H1 (cell line): ENCODE measurements at regions not wholly inside any gene's neighbourhood (a gene's known extent, or its start where the extent isn't known, plus 50 kb on each side); places are given as distances from the start of the nearest gene placed in this dataset.

Experiments
- CBX5 ChIP-seq: fragments of 300-800, 300-1000 bp; sonication (generic); IDR thresholded peaks from 2 replicates; pipeline ENCODE4 v1.7.1; 2016; ENCODE audit warnings: antibody characterized with exemption, low read length, low read depth
- CTCF ChIP-seq, 3 experiments: IDR thresholded peaks; 1 replicate in 2 of 3; 2 replicates in 1 of 3; pipeline versions ENCODE4 v1.5.1 to v1.6.1; 2011; ENCODE audit warnings: low read length in 3 of 3, mild to moderate bottlenecking in 3 of 3, inconsistent platforms in 2 of 3, low read depth in 1 of 3, moderate library complexity in 1 of 3; ENCODE audit not compliant: insufficient read depth in 1 of 3; ENCODE audit errors: control extremely low read depth in 1 of 3
- EP300 ChIP-seq, 2 experiments: IDR thresholded peaks; 1 replicate in 1 of 2; 2 replicates in 1 of 2; pipeline ENCODE4 v1.6.1; 2011 to 2012; ENCODE audit warnings: low read depth in 2 of 2, low read length in 2 of 2, mild to moderate bottlenecking in 2 of 2, borderline replicate concordance in 1 of 2, inconsistent platforms in 1 of 2, moderate library complexity in 1 of 2
- EZH2 ChIP-seq: fragments of 200-600 bp; sonication (generic); IDR thresholded peaks from 2 replicates; pipeline ENCODE4 v1.7.1; 2012; ENCODE audit warnings: low read depth, mild to moderate bottlenecking, moderate library complexity, low read length, inconsistent platforms; ENCODE audit not compliant: severe bottlenecking
- HDAC6 ChIP-seq: IDR thresholded peaks from one replicate; pipeline ENCODE4 v1.7.1; 2012; ENCODE audit warnings: low read depth, mild to moderate bottlenecking, inconsistent platforms, low read length, moderate library complexity
- JUND ChIP-seq: IDR thresholded peaks from 2 replicates; pipeline ENCODE4 v1.6.1; 2011; ENCODE audit warnings: mild to moderate bottlenecking, improper control_type of control experiment, low read length
- PHF8 ChIP-seq: fragments of 200-600 bp; sonication (generic); conservative IDR thresholded peaks from 2 replicates; pipeline ENCODE4 v1.7.1; 2012; ENCODE audit warnings: low read depth, mild to moderate bottlenecking, inconsistent platforms, low read length, moderate library complexity
- POLR2A ChIP-seq, 2 experiments: IDR thresholded peaks; 1 replicate in 1 of 2; 2 replicates in 1 of 2; pipeline ENCODE4 v1.6.1; 2011; ENCODE audit warnings: low read depth in 2 of 2, low read length in 2 of 2, mild to moderate bottlenecking in 2 of 2; ENCODE audit errors: control extremely low read depth in 1 of 2
- POLR2AphosphoS5 ChIP-seq: IDR thresholded peaks from 2 replicates; pipeline ENCODE4 v1.6.1; 2011; ENCODE audit warnings: low read depth, low read length
- RAD21 ChIP-seq, 2 experiments: IDR thresholded peaks in 1 of 2; conservative IDR thresholded peaks in 1 of 2; 2 replicates each; pipeline ENCODE4 v1.6.1; 2011; ENCODE audit warnings: low read depth in 2 of 2, low read length in 2 of 2, improper control_type of control experiment in 1 of 2, inconsistent platforms in 1 of 2, mild to moderate bottlenecking in 1 of 2, moderate library complexity in 1 of 2
- TEAD4 ChIP-seq: IDR thresholded peaks from 2 replicates; pipeline ENCODE4 v1.6.1; 2012; ENCODE audit warnings: low read depth, low read length, inconsistent platforms, mixed read lengths
- YY1 ChIP-seq: IDR thresholded peaks from 2 replicates; pipeline ENCODE4 v1.6.1; 2011; ENCODE audit warnings: low read depth, mild to moderate bottlenecking, low read length
- TF ChIP-seq, protein P1 (sequence below): IDR thresholded peaks from 2 replicates; pipeline ENCODE4 v1.6.1; 2012; ENCODE audit warnings: inconsistent platforms

DNA sequence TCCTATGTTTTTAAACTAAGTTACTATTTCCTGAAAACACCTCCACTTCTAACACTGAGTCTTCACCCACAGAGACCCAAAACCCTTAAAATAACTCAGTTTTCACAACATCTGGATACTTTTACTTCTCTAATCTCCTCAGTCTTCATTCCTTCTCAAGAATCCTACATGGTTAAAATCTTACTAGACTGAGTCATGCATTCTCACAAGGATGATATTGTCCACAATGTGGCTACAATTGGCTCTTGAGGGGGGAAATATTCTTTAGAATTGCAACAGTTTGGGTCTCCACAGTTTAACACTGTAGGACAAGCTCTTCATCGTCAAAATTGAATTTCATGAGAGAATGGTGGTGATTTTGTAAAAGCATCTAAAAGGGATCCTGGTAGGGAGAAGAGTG lies 397.1 kb downstream of the SLITRK5 start:
- TF ChIP-seq POLR2AphosphoS5 = no peak
- TF ChIP-seq, protein P1, sequence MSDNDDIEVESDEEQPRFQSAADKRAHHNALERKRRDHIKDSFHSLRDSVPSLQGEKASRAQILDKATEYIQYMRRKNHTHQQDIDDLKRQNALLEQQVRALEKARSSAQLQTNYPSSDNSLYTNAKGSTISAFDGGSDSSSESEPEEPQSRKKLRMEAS = no peak
- no peak for TF ChIP-seq EZH2
- no peak for TF ChIP-seq JUND
- TF ChIP-seq CTCF (IDR thresholded peaks at IDR 0.05; ENCODE audit: control extremely low read depth in 1 of 3, insufficient read depth in 1 of 3, low read depth in 1 of 3, low read length in 3 of 3) = no peak
- no peak for TF ChIP-seq RAD21 (IDR thresholded peaks at IDR 0.05 in 1 of 2, conservative IDR thresholded peaks at IDR 0.05 in 1 of 2; ENCODE audit: low read depth in 2 of 2, low read length in 2 of 2)
- no peak for TF ChIP-seq EP300 (IDR thresholded peaks at IDR 0.05; ENCODE audit: borderline replicate concordance in 1 of 2, low read depth in 2 of 2, low read length in 2 of 2)
- no peak for TF ChIP-seq TEAD4
- no peak for TF ChIP-seq HDAC6
- TF ChIP-seq YY1 = no peak
- no peak for TF ChIP-seq PHF8
- TF ChIP-seq CBX5 = no peak
- no peak for TF ChIP-seq POLR2A (IDR thresholded peaks at IDR 0.05; ENCODE audit: control extremely low read depth in 1 of 2, low read depth in 2 of 2, low read length in 2 of 2)
